H1 (cell line): ENCODE measurements at regions not wholly inside any gene's neighbourhood (a gene's known extent, or its start where the extent isn't known, plus 50 kb on each side); places are given as distances from the start of the nearest gene placed in this dataset.

ENCODE experiments used
- ATF2 ChIP-seq: IDR thresholded peaks from 2 replicates; pipeline ENCODE4 v1.6.1; 2012; ENCODE audit warnings: low read length, inconsistent platforms
- EP300 ChIP-seq, 2 experiments: IDR thresholded peaks; 1 replicate in 1 of 2; 2 replicates in 1 of 2; pipeline ENCODE4 v1.6.1; 2011 to 2012; ENCODE audit warnings: low read depth in 2 of 2, low read length in 2 of 2, mild to moderate bottlenecking in 2 of 2, borderline replicate concordance in 1 of 2, inconsistent platforms in 1 of 2, moderate library complexity in 1 of 2
- EZH2 ChIP-seq: fragments of 200-600 bp; sonication (generic); IDR thresholded peaks from 2 replicates; pipeline ENCODE4 v1.7.1; 2012; ENCODE audit warnings: low read depth, mild to moderate bottlenecking, moderate library complexity, low read length, inconsistent platforms; ENCODE audit not compliant: severe bottlenecking
- JUND ChIP-seq: IDR thresholded peaks from 2 replicates; pipeline ENCODE4 v1.6.1; 2011; ENCODE audit warnings: mild to moderate bottlenecking, improper control_type of control experiment, low read length
- POLR2A ChIP-seq, 2 experiments: IDR thresholded peaks; 1 replicate in 1 of 2; 2 replicates in 1 of 2; pipeline ENCODE4 v1.6.1; 2011; ENCODE audit warnings: low read depth in 2 of 2, low read length in 2 of 2, mild to moderate bottlenecking in 2 of 2; ENCODE audit errors: control extremely low read depth in 1 of 2
- POLR2AphosphoS5 ChIP-seq: IDR thresholded peaks from 2 replicates; pipeline ENCODE4 v1.6.1; 2011; ENCODE audit warnings: low read depth, low read length
- RBBP5 ChIP-seq: IDR thresholded peaks from 2 replicates; pipeline ENCODE4 v1.7.1; 2012; ENCODE audit warnings: low read depth, mild to moderate bottlenecking, inconsistent platforms, low read length, moderate library complexity, borderline replicate concordance
- RXRA ChIP-seq: IDR thresholded peaks from 2 replicates; pipeline ENCODE4 v1.6.1; 2011; ENCODE audit warnings: low read depth, mild to moderate bottlenecking, low read length, moderate library complexity; ENCODE audit not compliant: insufficient read depth
- SIN3A ChIP-seq, 2 experiments: IDR thresholded peaks in 1 of 2; conservative IDR thresholded peaks in 1 of 2; 2 replicates each; pipeline ENCODE4 v1.6.1; 2011 to 2012; ENCODE audit warnings: low read length in 2 of 2, improper control_type of control experiment in 1 of 2, low read depth in 1 of 2, mild to moderate bottlenecking in 1 of 2
- TBP ChIP-seq: IDR thresholded peaks from 2 replicates; pipeline ENCODE4 v1.6.1; 2011; ENCODE audit warnings: low read depth, low read length, improper control_type of control experiment
- TCF12 ChIP-seq: IDR thresholded peaks from 2 replicates; pipeline ENCODE4 v1.6.1; 2011; ENCODE audit warnings: low read depth, mild to moderate bottlenecking, low read length
- TEAD4 ChIP-seq: IDR thresholded peaks from 2 replicates; pipeline ENCODE4 v1.6.1; 2012; ENCODE audit warnings: low read depth, low read length, inconsistent platforms, mixed read lengths
- YY1 ChIP-seq: IDR thresholded peaks from 2 replicates; pipeline ENCODE4 v1.6.1; 2011; ENCODE audit warnings: low read depth, mild to moderate bottlenecking, low read length
- TF ChIP-seq, protein P1 (sequence below), 3 experiments: IDR thresholded peaks; 1 replicate in 2 of 3; 2 replicates in 1 of 3; pipeline versions ENCODE4 v1.5.1 to v1.6.1; 2011; ENCODE audit warnings: low read length in 3 of 3, mild to moderate bottlenecking in 3 of 3, inconsistent platforms in 2 of 3, low read depth in 1 of 3, moderate library complexity in 1 of 3; ENCODE audit not compliant: insufficient read depth in 1 of 3; ENCODE audit errors: control extremely low read depth in 1 of 3

DNA sequence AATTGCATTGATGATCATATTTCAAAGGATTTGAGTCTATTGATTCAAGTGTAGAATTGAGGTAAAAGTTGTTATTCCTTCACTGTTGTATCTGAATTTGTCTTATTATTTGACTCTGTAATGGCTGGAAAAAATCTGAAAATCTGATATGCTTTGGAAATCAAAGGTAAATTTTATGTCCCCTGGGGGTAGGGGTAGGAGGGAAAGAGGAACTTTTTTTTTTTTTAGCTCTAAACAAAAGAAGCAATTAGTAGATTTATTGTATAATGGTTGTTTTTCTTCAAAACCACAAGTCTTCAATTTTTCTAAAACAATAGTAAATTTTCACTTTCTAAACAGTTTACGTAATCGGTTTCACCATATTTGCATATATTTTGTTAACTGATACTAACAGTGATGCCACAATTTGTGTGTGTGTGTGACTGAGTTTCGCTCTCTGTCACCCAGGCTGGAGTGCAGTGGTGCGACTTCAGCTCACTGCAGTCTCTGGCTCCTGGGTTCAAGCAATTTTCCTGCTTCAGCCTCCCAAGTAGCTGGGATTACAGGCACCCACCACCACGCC, 91.7 kb upstream of the GOLGA6L4 start:
- TF ChIP-seq, protein P1, sequence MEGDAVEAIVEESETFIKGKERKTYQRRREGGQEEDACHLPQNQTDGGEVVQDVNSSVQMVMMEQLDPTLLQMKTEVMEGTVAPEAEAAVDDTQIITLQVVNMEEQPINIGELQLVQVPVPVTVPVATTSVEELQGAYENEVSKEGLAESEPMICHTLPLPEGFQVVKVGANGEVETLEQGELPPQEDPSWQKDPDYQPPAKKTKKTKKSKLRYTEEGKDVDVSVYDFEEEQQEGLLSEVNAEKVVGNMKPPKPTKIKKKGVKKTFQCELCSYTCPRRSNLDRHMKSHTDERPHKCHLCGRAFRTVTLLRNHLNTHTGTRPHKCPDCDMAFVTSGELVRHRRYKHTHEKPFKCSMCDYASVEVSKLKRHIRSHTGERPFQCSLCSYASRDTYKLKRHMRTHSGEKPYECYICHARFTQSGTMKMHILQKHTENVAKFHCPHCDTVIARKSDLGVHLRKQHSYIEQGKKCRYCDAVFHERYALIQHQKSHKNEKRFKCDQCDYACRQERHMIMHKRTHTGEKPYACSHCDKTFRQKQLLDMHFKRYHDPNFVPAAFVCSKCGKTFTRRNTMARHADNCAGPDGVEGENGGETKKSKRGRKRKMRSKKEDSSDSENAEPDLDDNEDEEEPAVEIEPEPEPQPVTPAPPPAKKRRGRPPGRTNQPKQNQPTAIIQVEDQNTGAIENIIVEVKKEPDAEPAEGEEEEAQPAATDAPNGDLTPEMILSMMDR (IDR thresholded peaks at IDR 0.05; ENCODE audit: control extremely low read depth in 1 of 3, insufficient read depth in 1 of 3, low read depth in 1 of 3, low read length in 3 of 3), result no peak
- no peak for TF ChIP-seq POLR2A (IDR thresholded peaks at IDR 0.05; ENCODE audit: control extremely low read depth in 1 of 2, low read depth in 2 of 2, low read length in 2 of 2)
- no peak for TF ChIP-seq RBBP5
- no peak for TF ChIP-seq RXRA
- TF ChIP-seq EP300 (IDR thresholded peaks at IDR 0.05; ENCODE audit: borderline replicate concordance in 1 of 2, low read depth in 2 of 2, low read length in 2 of 2), result no peak
- no peak for TF ChIP-seq TEAD4
- TF ChIP-seq ATF2, result no peak
- TF ChIP-seq TCF12, result no peak
- no peak for TF ChIP-seq POLR2AphosphoS5
- TF ChIP-seq TBP, result no peak
- no peak for TF ChIP-seq YY1
- TF ChIP-seq JUND, result no peak
- no peak for TF ChIP-seq SIN3A (conservative IDR thresholded peaks at IDR 0.05 in 1 of 2, IDR thresholded peaks at IDR 0.05 in 1 of 2; ENCODE audit: low read depth in 1 of 2, low read length in 2 of 2)
- TF ChIP-seq EZH2, result no peak
